Liver (tissue), 3 donors: ENCODE measurements at regions not wholly inside any gene's neighbourhood (a gene's known extent, or its start where the extent isn't known, plus 50 kb on each side); places are given as distances from the start of the nearest gene placed in this dataset.

Experiments used
- EGR1 ChIP-seq, 2 donors: IDR thresholded peaks; 2 replicates each; pipeline ENCODE4 v1.6.1; 2016 to 2018; ENCODE audit warnings: antibody characterized with exemption in 2 of 2, low read depth in 2 of 2
- NR2F2 ChIP-seq: IDR thresholded peaks from 2 replicates; pipeline ENCODE4 v1.6.1; 2016; ENCODE audit warnings: antibody characterized with exemption
- RAD21 ChIP-seq, 2 donors: IDR thresholded peaks; 2 replicates each; pipeline ENCODE4 v1.6.1; 2016; ENCODE audit warnings: antibody characterized with exemption in 2 of 2, mild to moderate bottlenecking in 2 of 2
- RXRA ChIP-seq, 2 donors: IDR thresholded peaks; 2 replicates each; pipeline ENCODE4 v1.6.1; 2017 to 2018; ENCODE audit warnings: antibody characterized with exemption in 2 of 2, mild to moderate bottlenecking in 1 of 2
- TAF1 ChIP-seq: conservative IDR thresholded peaks from 2 replicates; pipeline ENCODE4 v1.6.1; 2016; ENCODE audit warnings: antibody characterized with exemption, mild to moderate bottlenecking
- YY1 ChIP-seq: IDR thresholded peaks from 2 replicates; pipeline ENCODE4 v1.6.1; 2016; ENCODE audit warnings: antibody characterized with exemption, mild to moderate bottlenecking
- TF ChIP-seq, protein P1 (sequence below): fragments of 150-350 bp; IDR thresholded peaks from 2 replicates; pipeline ENCODE4 v1.5.1; 2017; ENCODE audit warnings: improper control_type of control experiment, low read depth, low read length; ENCODE audit not compliant: missing input control
- TF ChIP-seq, protein P2 (sequence below): IDR thresholded peaks from 2 replicates; pipeline ENCODE4 v1.6.1; 2016; ENCODE audit warnings: antibody characterized with exemption
- TF ChIP-seq, protein P3 (sequence below): IDR thresholded peaks from 2 replicates; pipeline ENCODE4 v1.6.1; 2016; ENCODE audit warnings: antibody characterized with exemption
- donor health status: healthy.
- donor health status: healthy.

DNA sequence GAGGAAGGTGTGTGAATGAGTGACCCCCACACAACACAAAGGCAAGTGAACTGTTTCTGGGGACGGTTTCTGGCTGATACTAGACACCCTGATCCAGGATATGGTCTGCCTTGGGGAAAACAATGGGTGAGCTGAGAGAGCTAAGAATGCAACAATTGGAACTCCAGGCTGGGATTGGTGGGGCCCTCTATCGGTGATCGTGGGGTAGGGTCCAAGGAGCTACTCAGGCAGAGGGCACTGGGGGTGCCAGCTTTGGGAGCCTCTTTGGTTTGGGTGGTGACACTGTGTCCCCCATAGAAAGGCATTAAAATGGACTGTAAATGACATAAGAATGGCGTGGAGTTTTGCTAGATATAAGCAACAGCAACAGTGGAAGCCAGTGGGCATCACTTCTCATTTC is 439.1 kb downstream of the DMAC1 start:
- TF ChIP-seq NR2F2 = no peak
- TF ChIP-seq, protein P1, sequence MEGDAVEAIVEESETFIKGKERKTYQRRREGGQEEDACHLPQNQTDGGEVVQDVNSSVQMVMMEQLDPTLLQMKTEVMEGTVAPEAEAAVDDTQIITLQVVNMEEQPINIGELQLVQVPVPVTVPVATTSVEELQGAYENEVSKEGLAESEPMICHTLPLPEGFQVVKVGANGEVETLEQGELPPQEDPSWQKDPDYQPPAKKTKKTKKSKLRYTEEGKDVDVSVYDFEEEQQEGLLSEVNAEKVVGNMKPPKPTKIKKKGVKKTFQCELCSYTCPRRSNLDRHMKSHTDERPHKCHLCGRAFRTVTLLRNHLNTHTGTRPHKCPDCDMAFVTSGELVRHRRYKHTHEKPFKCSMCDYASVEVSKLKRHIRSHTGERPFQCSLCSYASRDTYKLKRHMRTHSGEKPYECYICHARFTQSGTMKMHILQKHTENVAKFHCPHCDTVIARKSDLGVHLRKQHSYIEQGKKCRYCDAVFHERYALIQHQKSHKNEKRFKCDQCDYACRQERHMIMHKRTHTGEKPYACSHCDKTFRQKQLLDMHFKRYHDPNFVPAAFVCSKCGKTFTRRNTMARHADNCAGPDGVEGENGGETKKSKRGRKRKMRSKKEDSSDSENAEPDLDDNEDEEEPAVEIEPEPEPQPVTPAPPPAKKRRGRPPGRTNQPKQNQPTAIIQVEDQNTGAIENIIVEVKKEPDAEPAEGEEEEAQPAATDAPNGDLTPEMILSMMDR = no peak
- TF ChIP-seq YY1 = no peak
- TF ChIP-seq, protein P2, sequence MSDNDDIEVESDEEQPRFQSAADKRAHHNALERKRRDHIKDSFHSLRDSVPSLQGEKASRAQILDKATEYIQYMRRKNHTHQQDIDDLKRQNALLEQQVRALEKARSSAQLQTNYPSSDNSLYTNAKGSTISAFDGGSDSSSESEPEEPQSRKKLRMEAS = no peak
- no peak for TF ChIP-seq EGR1 (IDR thresholded peaks at IDR 0.05; ENCODE audit: low read depth in 2 of 2)
- TF ChIP-seq, protein P3, sequence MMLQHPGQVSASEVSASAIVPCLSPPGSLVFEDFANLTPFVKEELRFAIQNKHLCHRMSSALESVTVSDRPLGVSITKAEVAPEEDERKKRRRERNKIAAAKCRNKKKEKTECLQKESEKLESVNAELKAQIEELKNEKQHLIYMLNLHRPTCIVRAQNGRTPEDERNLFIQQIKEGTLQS = no peak
- TF ChIP-seq TAF1 = no peak
- TF ChIP-seq RAD21 (IDR thresholded peaks at IDR 0.05) = no peak
- TF ChIP-seq RXRA (IDR thresholded peaks at IDR 0.05) = no peak
